GM23248 (cell line): ENCODE measurements at regions not wholly inside any gene's neighbourhood (a gene's known extent, or its start where the extent isn't known, plus 50 kb on each side); places are given as distances from the start of the nearest gene placed in this dataset.

Source experiments
- DNase-seq: peaks from one replicate; pipeline ENCODE4 v3.0.0-alpha.2; 2015
- H2AFZ ChIP-seq: fragments of 200-600 bp; sonication (generic); 2 replicates; pipeline ENCODE4 v1.6.1; 2016; ENCODE audit warnings: antibody characterized with exemption
- H3F3A ChIP-seq: fragments of 200-600 bp; sonication (generic); 2 replicates; pipeline ENCODE4 v1.6.1; 2016; ENCODE audit warnings: mild to moderate bottlenecking, antibody characterized with exemption, mixed run types; ENCODE audit not compliant: insufficient read depth
- H3K27ac ChIP-seq: fragments of 200-600 bp; sonication (generic); 2 replicates; pipeline ENCODE4 v1.5.1; 2016; ENCODE audit warnings: mild to moderate bottlenecking
- H3K27me3 ChIP-seq: fragments of 200-600 bp; sonication (generic); replicated peaks from 2 replicates; pipeline ENCODE4 v1.6.1; 2016; ENCODE audit warnings: mild to moderate bottlenecking; ENCODE audit not compliant: insufficient read depth
- H3K36me3 ChIP-seq: fragments of 200-600 bp; sonication (generic); 2 replicates; pipeline ENCODE4 v1.6.1; 2016; ENCODE audit warnings: low read depth, mild to moderate bottlenecking
- H3K4me1 ChIP-seq: fragments of 200-600 bp; sonication (generic); 2 replicates; pipeline ENCODE4 v1.6.1; 2016; ENCODE audit warnings: mild to moderate bottlenecking; ENCODE audit not compliant: insufficient read depth
- H3K4me2 ChIP-seq: fragments of 200-600 bp; sonication (generic); one replicate; pipeline ENCODE4 v1.6.1; 2016; ENCODE audit warnings: mild to moderate bottlenecking; ENCODE audit not compliant: unreplicated experiment
- H3K4me3 ChIP-seq: fragments of 200-600 bp; sonication (generic); 2 replicates; pipeline ENCODE4 v1.5.1; 2016; ENCODE audit warnings: mild to moderate bottlenecking
- H3K79me2 ChIP-seq: fragments of 200-600 bp; sonication (generic); 2 replicates; pipeline ENCODE4 v1.6.1; 2016; ENCODE audit warnings: mild to moderate bottlenecking; ENCODE audit not compliant: insufficient read depth
- H3K9ac ChIP-seq: fragments of 200-600 bp; sonication (generic); 2 replicates; pipeline ENCODE4 v1.6.1; 2016; ENCODE audit warnings: mild to moderate bottlenecking
- H3K9me2 ChIP-seq: fragments of 200-600 bp; sonication (generic); 2 replicates; pipeline ENCODE4 v1.6.1; 2016; ENCODE audit warnings: mixed run types, mild to moderate bottlenecking, moderate library complexity; ENCODE audit not compliant: insufficient read depth
- H3K9me3 ChIP-seq: fragments of 200-600 bp; sonication (generic); one replicate; pipeline ENCODE4 v1.6.1; 2017; ENCODE audit warnings: low read depth
- H4K20me1 ChIP-seq: fragments of 200-600 bp; sonication (generic); 2 replicates; pipeline ENCODE4 v1.6.0; 2016; ENCODE audit not compliant: insufficient read depth
- EZH2 ChIP-seq: fragments of 200-600 bp; sonication (generic); IDR thresholded peaks from 2 replicates; pipeline ENCODE4 v1.6.1; 2018; ENCODE audit warnings: antibody characterized with exemption, mild to moderate bottlenecking; ENCODE audit not compliant: insufficient read depth, poor library complexity, severe bottlenecking
- EZH2phosphoT487 ChIP-seq: fragments of 200-600 bp; sonication (generic); IDR thresholded peaks from 2 replicates; pipeline ENCODE4 v1.6.1; 2018; ENCODE audit warnings: antibody characterized with exemption, moderate library complexity, mild to moderate bottlenecking, low read depth; ENCODE audit not compliant: insufficient read depth
- WGBS, 2 experiments: methylation state at CpG; one replicate each; pipeline ENCODE4 v1.1.6; 2015 to 2017; ENCODE audit warnings: low lambda C conversion rate in 2 of 2, low coverage in 1 of 2; ENCODE audit errors: missing lambda C conversion rate in 2 of 2; 5-methylcytosine and 5-hydroxymethylcytosine counted together
- in situ Hi-C: fragments of 300-500 bp; cut with MboI; formaldehyde crosslinking; loops from 2 replicates; pipeline ENCODE4 v1.15.0; 2020

- WGBS, 2 experiments, result 49 to 51% methylated on average over 10 of the region's 10 CpGs
- peak overlapping the region; percentile 71 for H2AFZ ChIP-seq
- H3K4me1 ChIP-seq, result peaks cover 10% of the 10 kb centered on the region; the same call in 1 of the 2 replicates
These were observed 67.4 kb upstream of the ZNF618 start for GRCh38 chr9:113808391-113809358.

DNA sequence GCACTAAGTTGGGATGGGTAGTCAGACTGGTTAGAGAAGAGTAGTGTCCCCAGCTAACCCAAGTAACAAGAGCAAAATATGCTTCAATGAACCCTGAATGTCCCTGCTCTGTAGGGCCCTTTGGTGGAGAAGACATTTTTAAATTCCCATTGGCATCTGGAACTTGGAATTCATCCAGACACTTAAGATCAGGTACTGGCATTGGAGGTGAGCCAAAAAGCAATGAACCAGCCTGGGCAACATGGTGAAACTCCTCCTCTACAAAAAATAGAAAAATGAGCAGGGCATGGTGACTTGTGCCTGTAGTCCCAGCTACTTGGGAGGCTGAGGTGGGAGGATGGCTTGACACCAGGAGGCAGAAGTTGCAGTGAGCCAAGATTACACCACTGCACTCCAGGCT lies 58.9 kb upstream of the ZNF618 start:
- in situ Hi-C loops, result no loop called here
- H3K4me1 ChIP-seq, result no peaks in the 10 kb centered on the region

More at GRCh38 chr9:113808391-113809358, 67.4 kb upstream of the ZNF618 start:
- no peaks in the 10 kb centered on the region for H3K79me2 ChIP-seq
- no peaks in the 10 kb centered on the region for H4K20me1 ChIP-seq
- H3K9me2 ChIP-seq, result no peaks in the 10 kb centered on the region
- DNase-seq, result peak; percentile 90
- no peaks in the 10 kb centered on the region for H3K9me3 ChIP-seq
- TF ChIP-seq EZH2phosphoT487 (no peak), EZH2 (no peak)
- H3K4me3 ChIP-seq, result no peak overlapping the region
- peaks cover 10% of the 10 kb centered on the region for H3K27me3 ChIP-seq
- in situ Hi-C loops, result no loop called here
- peaks cover 11% of the 10 kb centered on the region for H3F3A ChIP-seq
- H3K9ac ChIP-seq, result no peak overlapping the region
- H3K27ac ChIP-seq, result no peak overlapping the region
- no peaks in the 10 kb centered on the region for H3K36me3 ChIP-seq
- H3K4me2 ChIP-seq, result peak overlapping the region; percentile 39

GRCh38 chr9:113818391-113818790 lies 57.7 kb upstream of the ZNF618 start:
- Histone ChIP-seq H4K20me1 (no peaks in the 10 kb centered on the region), H3K27ac (no peak overlapping the region), H3K4me3 (no peak overlapping the region), H3K27me3 (peaks cover 54% of the 10 kb centered on the region), H3K79me2 (no peaks in the 10 kb centered on the region), H3K4me2 (no peak overlapping the region), H3K36me3 (no peaks in the 10 kb centered on the region), H3K9me3 (no peaks in the 10 kb centered on the region), H2AFZ (no peak overlapping the region), H3K9me2 (no peaks in the 10 kb centered on the region), H3K4me1 (no peaks in the 10 kb centered on the region), H3F3A (no peaks in the 10 kb centered on the region), H3K9ac (no peak overlapping the region)
- 25 to 48% methylated on average over 1 of the region's 1 CpG for WGBS, 2 experiments
- no peak for DNase-seq
- in situ Hi-C loops, result no loop called here
- TF ChIP-seq EZH2 (no peak), EZH2phosphoT487 (no peak)

More for the DNA sequence above, 58.9 kb upstream of the ZNF618 start:
- Histone ChIP-seq H3K27ac (no peak overlapping the region), H4K20me1 (no peaks in the 10 kb centered on the region), H3K27me3 (peaks cover 61% of the 10 kb centered on the region), H3K79me2 (no peaks in the 10 kb centered on the region), H3K36me3 (no peaks in the 10 kb centered on the region), H3F3A (no peaks in the 10 kb centered on the region), H2AFZ (no peak overlapping the region), H3K4me3 (no peak overlapping the region), H3K9me3 (no peaks in the 10 kb centered on the region), H3K4me2 (no peak overlapping the region), H3K9ac (no peak overlapping the region), H3K9me2 (no peaks in the 10 kb centered on the region)
- TF ChIP-seq EZH2 (no peak), EZH2phosphoT487 (no peak)
- DNase-seq, result no peak

GRCh38 chr9:113822315-113822714 lies 53.8 kb upstream of the ZNF618 start:
- DNase-seq, result no peak
- Histone ChIP-seq H3F3A (no peaks in the 10 kb centered on the region), H3K9me3 (no peaks in the 10 kb centered on the region), H2AFZ (no peak overlapping the region), H3K79me2 (no peaks in the 10 kb centered on the region), H3K27ac (no peak overlapping the region), H3K4me2 (no peak overlapping the region), H3K27me3 (peaks cover 37% of the 10 kb centered on the region), H3K9me2 (no peaks in the 10 kb centered on the region), H3K36me3 (no peaks in the 10 kb centered on the region), H3K9ac (no peak overlapping the region), H3K4me1 (no peaks in the 10 kb centered on the region), H4K20me1 (no peaks in the 10 kb centered on the region), H3K4me3 (no peak overlapping the region)
- 41 to 49% methylated on average over 2 of the region's 2 CpGs for WGBS, 2 experiments
- in situ Hi-C loops, result no loop called here
- TF ChIP-seq EZH2phosphoT487, result no peak
- no peak for TF ChIP-seq EZH2
